ENCODE measurements at regions not wholly inside any gene's neighbourhood (a gene's known extent, or its start where the extent isn't known, plus 50 kb on each side); places are given as distances from the start of the nearest gene placed in this dataset.
A peak's percentile ranks its signal among the peaks of the same experiment; 100 is the strongest.

- CTCF ChIA-PET: interaction anchor here (0.6 to 1.2 kb wide), 2 partner anchors 73 to 102 kb away, joined by 3 to 5 read pairs; no protein-coding TSS in a partner anchor
These were observed 105.3 kb upstream of the HNRNPU start for GRCh38 chr1:244969355-244970235.

GRCh38 chr1:244968881-244969280 is 104.5 kb upstream of the HNRNPU start:
- TF ChIP-seq FOXA1 (IDR thresholded peaks at IDR 0.05) (no peak), LEF1 (IDR thresholded peaks at IDR 0.05; ENCODE audit: borderline replicate concordance) (no peak)
- CTCF ChIA-PET: interaction anchor here (0.6 to 1.2 kb wide), 2 partner anchors 73 to 101 kb away, joined by 3 to 5 read pairs; no protein-coding TSS in a partner anchor
- DNase-seq (ENCODE audit: extremely low spot score): no peak
- POLR2A ChIA-PET: interaction anchor here (0.8 to 6.0 kb wide), 18 partner anchors 8 to 133 kb away, joined by 3 to 129 read pairs (median 4); partner anchors contain the start of genes COX20 and HNRNPU

More at GRCh38 chr1:244969355-244970235, 105.3 kb upstream of the HNRNPU start:
- POLR2A ChIA-PET: interaction anchor here (0.6 to 6.0 kb wide), 24 partner anchors 9 to 304 kb away, joined by 3 to 129 read pairs (median 4); partner anchors contain the start of genes COX20 and HNRNPU
- DNase-seq (ENCODE audit: extremely low spot score): peak; percentile 70
- TF ChIP-seq ARNT (IDR thresholded peaks at IDR 0.05): no peak
- TF ChIP-seq FOXK2 (IDR thresholded peaks at IDR 0.05): no peak
- no peak for TF ChIP-seq SUZ12 (IDR thresholded peaks at IDR 0.05)
- TF ChIP-seq ZNF384 (IDR thresholded peaks at IDR 0.05): no peak
- TF ChIP-seq FOXA1 (IDR thresholded peaks at IDR 0.05): no peak
- TF ChIP-seq HDGF (IDR thresholded peaks at IDR 0.05; ENCODE audit: borderline replicate concordance): no peak; the same call in 1 of the 2 replicates
- no peak for TF ChIP-seq NFRKB (IDR thresholded peaks at IDR 0.05)
- peak; percentile 75 for TF ChIP-seq L3MBTL2 (conservative IDR thresholded peaks at IDR 0.05)
- TF ChIP-seq PKNOX1 (IDR thresholded peaks at IDR 0.05): no peak
- TF ChIP-seq CTBP1 (IDR thresholded peaks at IDR 0.05; ENCODE audit: borderline replicate concordance): no peak
- no peak for TF ChIP-seq LEF1 (IDR thresholded peaks at IDR 0.05; ENCODE audit: borderline replicate concordance)
- no peak for TF ChIP-seq SP1 (IDR thresholded peaks at IDR 0.05)
- no peak for TF ChIP-seq BHLHE40 (IDR thresholded peaks at IDR 0.05; ENCODE audit: borderline replicate concordance)
- TF ChIP-seq TARDBP (IDR thresholded peaks at IDR 0.05): no peak
- TF ChIP-seq FOXM1 (IDR thresholded peaks at IDR 0.05; ENCODE audit: borderline replicate concordance): peak; percentile 12; the same call in 1 of the 2 replicates
- TF ChIP-seq ELF4 (IDR thresholded peaks at IDR 0.05): no peak

GRCh38 chr1:244968471-244968871 is 104.1 kb upstream of the HNRNPU start:
- TF ChIP-seq FOXA1 (IDR thresholded peaks at IDR 0.05) (no peak), HDGF (IDR thresholded peaks at IDR 0.05; ENCODE audit: borderline replicate concordance) (no peak), SUZ12 (IDR thresholded peaks at IDR 0.05) (no peak), FOXM1 (IDR thresholded peaks at IDR 0.05; ENCODE audit: borderline replicate concordance) (no peak), ELF4 (IDR thresholded peaks at IDR 0.05) (no peak), PKNOX1 (IDR thresholded peaks at IDR 0.05) (no peak), FOXK2 (IDR thresholded peaks at IDR 0.05) (no peak), CTBP1 (IDR thresholded peaks at IDR 0.05; ENCODE audit: borderline replicate concordance) (no peak), ARNT (IDR thresholded peaks at IDR 0.05) (no peak), ZNF384 (IDR thresholded peaks at IDR 0.05) (no peak), TARDBP (IDR thresholded peaks at IDR 0.05) (no peak), NFRKB (IDR thresholded peaks at IDR 0.05) (no peak), L3MBTL2 (conservative IDR thresholded peaks at IDR 0.05) (no peak), BHLHE40 (IDR thresholded peaks at IDR 0.05; ENCODE audit: borderline replicate concordance) (no peak), SP1 (IDR thresholded peaks at IDR 0.05) (no peak), LEF1 (IDR thresholded peaks at IDR 0.05; ENCODE audit: borderline replicate concordance) (no peak)
- ChIA-PET POLR2A (interaction anchor here (1.1 to 6.0 kb wide), 4 partner anchors 10 to 103 kb away, joined by 4 to 129 read pairs (median 4); partner anchors contain the start of gene HNRNPU), CTCF (interaction anchor here (1.2 kb wide), 1 partner anchor 74 kb away, joined by 5 read pairs; no protein-coding TSS in a partner anchor)
- no peak for DNase-seq (ENCODE audit: extremely low spot score)

- ChIA-PET CTCF (interaction anchor here (1.2 kb wide), 1 partner anchor 76 kb away, joined by 4 read pairs; no protein-coding TSS in a partner anchor), POLR2A (interaction anchor here (6.0 kb wide), 1 partner anchor 102 kb away, joined by 129 read pairs; the partner anchor contains the start of gene HNRNPU)
- no peak for DNase-seq (ENCODE audit: extremely low spot score)
- TF ChIP-seq LEF1 (IDR thresholded peaks at IDR 0.05; ENCODE audit: borderline replicate concordance) (no peak), L3MBTL2 (conservative IDR thresholded peaks at IDR 0.05) (no peak), FOXK2 (IDR thresholded peaks at IDR 0.05) (no peak)
These were observed 102.8 kb upstream of the HNRNPU start for GRCh38 chr1:244967159-244967558.

GRCh38 chr1:244965185-244966030 is 101.1 kb upstream of the HNRNPU start:
- ChIA-PET POLR2A (interaction anchor here (0.7 to 2.6 kb wide), 3 partner anchors 101 to 131 kb away, joined by 3 to 19 read pairs (median 4); partner anchors contain the start of gene HNRNPU), CTCF (interaction anchor here (0.6 kb wide), 2 partner anchors 209 to 515 kb away, joined by 3 to 4 read pairs; no protein-coding TSS in a partner anchor)
- no peak for TF ChIP-seq LEF1 (IDR thresholded peaks at IDR 0.05; ENCODE audit: borderline replicate concordance)
- no peak for TF ChIP-seq TARDBP (IDR thresholded peaks at IDR 0.05)
- no peak for TF ChIP-seq BHLHE40 (IDR thresholded peaks at IDR 0.05; ENCODE audit: borderline replicate concordance)
- TF ChIP-seq L3MBTL2 (conservative IDR thresholded peaks at IDR 0.05): no peak
- no peak for TF ChIP-seq ELF4 (IDR thresholded peaks at IDR 0.05)
- no peak for TF ChIP-seq PKNOX1 (IDR thresholded peaks at IDR 0.05)
- no peak for TF ChIP-seq FOXK2 (IDR thresholded peaks at IDR 0.05)
- no peak for TF ChIP-seq FOXM1 (IDR thresholded peaks at IDR 0.05; ENCODE audit: borderline replicate concordance)
- TF ChIP-seq SP1 (IDR thresholded peaks at IDR 0.05): no peak
- no peak for TF ChIP-seq CTBP1 (IDR thresholded peaks at IDR 0.05; ENCODE audit: borderline replicate concordance)
- DNase-seq (ENCODE audit: extremely low spot score): no peak

Measured in HEK293T (cell line).